ENCODE measurements at regions not wholly inside any gene's neighbourhood (a gene's known extent, or its start where the extent isn't known, plus 50 kb on each side); places are given as distances from the start of the nearest gene placed in this dataset.

- no peaks in the 10 kb centered on the region for H3K9me3 Mint-ChIP-seq (ENCODE audit: unreplicated experiment)
- ChIA-PET CTCF (no interaction called here), POLR2A (no interaction called here)
- peaks cover 5% of the 10 kb centered on the region for H3K36me3 Mint-ChIP-seq (ENCODE audit: insufficient read depth, unreplicated experiment)
- no peak for DNase-seq (ENCODE audit: unreplicated experiment)
- H3K27me3 Mint-ChIP-seq (ENCODE audit: insufficient read depth, unreplicated experiment) = no peaks in the 10 kb centered on the region
- intact Hi-C loops (cut with micrococcal nuclease) = no loop called here
- no peak overlapping the region for H3K27ac Mint-ChIP-seq (ENCODE audit: low read depth, unreplicated experiment)
- H3K4me3 Mint-ChIP-seq (ENCODE audit: unreplicated experiment) = no peak overlapping the region
- no TSS peak for BruUV-seq (replicated peaks)
- H3K4me1 Mint-ChIP-seq (ENCODE audit: insufficient read depth, unreplicated experiment) = peaks cover 25% of the 10 kb centered on the region
- TF ChIP-seq, protein P1, sequence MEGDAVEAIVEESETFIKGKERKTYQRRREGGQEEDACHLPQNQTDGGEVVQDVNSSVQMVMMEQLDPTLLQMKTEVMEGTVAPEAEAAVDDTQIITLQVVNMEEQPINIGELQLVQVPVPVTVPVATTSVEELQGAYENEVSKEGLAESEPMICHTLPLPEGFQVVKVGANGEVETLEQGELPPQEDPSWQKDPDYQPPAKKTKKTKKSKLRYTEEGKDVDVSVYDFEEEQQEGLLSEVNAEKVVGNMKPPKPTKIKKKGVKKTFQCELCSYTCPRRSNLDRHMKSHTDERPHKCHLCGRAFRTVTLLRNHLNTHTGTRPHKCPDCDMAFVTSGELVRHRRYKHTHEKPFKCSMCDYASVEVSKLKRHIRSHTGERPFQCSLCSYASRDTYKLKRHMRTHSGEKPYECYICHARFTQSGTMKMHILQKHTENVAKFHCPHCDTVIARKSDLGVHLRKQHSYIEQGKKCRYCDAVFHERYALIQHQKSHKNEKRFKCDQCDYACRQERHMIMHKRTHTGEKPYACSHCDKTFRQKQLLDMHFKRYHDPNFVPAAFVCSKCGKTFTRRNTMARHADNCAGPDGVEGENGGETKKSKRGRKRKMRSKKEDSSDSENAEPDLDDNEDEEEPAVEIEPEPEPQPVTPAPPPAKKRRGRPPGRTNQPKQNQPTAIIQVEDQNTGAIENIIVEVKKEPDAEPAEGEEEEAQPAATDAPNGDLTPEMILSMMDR (IDR thresholded peaks at IDR 0.05; ENCODE audit: unreplicated experiment) = no peak
Observed at GRCh38 chr4:41429280-41429669, 108.7 kb upstream of the LIMCH1 start.

GRCh38 chr4:41430792-41431191 lies 107.2 kb upstream of the LIMCH1 start:
- Mint-ChIP-seq H3K4me3 (ENCODE audit: unreplicated experiment) (no peak overlapping the region), H3K36me3 (ENCODE audit: insufficient read depth, unreplicated experiment) (peaks cover 5% of the 10 kb centered on the region), H3K27ac (ENCODE audit: low read depth, unreplicated experiment) (no peak overlapping the region), H3K4me1 (ENCODE audit: insufficient read depth, unreplicated experiment) (peaks cover 25% of the 10 kb centered on the region), H3K27me3 (ENCODE audit: insufficient read depth, unreplicated experiment) (no peaks in the 10 kb centered on the region), H3K9me3 (ENCODE audit: unreplicated experiment) (no peaks in the 10 kb centered on the region)
- POLR2A ChIA-PET = no interaction called here
- intact Hi-C loops (cut with micrococcal nuclease) = no loop called here
- no TSS peak for BruUV-seq (replicated peaks)
- DNase-seq (ENCODE audit: unreplicated experiment) = no peak
- CTCF ChIA-PET = no interaction called here
- TF ChIP-seq, protein P1 (IDR thresholded peaks at IDR 0.05; ENCODE audit: unreplicated experiment) = no peak

DNA sequence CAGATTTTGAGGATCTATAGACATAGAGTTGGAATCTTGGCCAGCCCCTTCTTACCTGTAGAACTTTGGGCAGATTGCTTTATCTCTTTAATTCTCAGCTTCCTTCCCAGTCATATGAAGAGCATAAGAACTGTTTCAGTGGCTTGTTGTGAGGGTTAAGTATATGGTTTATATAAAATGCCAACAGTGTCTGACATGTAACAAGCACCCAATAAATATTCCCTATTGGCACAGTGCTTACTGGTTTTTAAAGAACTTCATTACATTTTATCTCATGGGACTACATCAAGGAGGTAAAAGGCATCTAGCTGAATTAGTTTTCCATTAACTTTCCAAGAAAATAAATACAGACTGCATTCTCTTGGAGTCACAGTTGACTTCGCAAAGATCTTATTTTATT lies 106.7 kb upstream of the LIMCH1 start:
- no TSS peak for BruUV-seq (replicated peaks)
- ChIA-PET CTCF (no interaction called here), POLR2A (no interaction called here)
- H3K4me3 Mint-ChIP-seq (ENCODE audit: unreplicated experiment) = no peak overlapping the region
- intact Hi-C loops (cut with micrococcal nuclease) = no loop called here
- H3K27me3 Mint-ChIP-seq (ENCODE audit: insufficient read depth, unreplicated experiment) = no peaks in the 10 kb centered on the region
- peaks cover 25% of the 10 kb centered on the region for H3K4me1 Mint-ChIP-seq (ENCODE audit: insufficient read depth, unreplicated experiment)
- H3K9me3 Mint-ChIP-seq (ENCODE audit: unreplicated experiment) = no peaks in the 10 kb centered on the region
- TF ChIP-seq, protein P1 (IDR thresholded peaks at IDR 0.05; ENCODE audit: unreplicated experiment) = no peak
- H3K36me3 Mint-ChIP-seq (ENCODE audit: insufficient read depth, unreplicated experiment) = peaks cover 5% of the 10 kb centered on the region
- no peak for DNase-seq (ENCODE audit: unreplicated experiment)
- no peak overlapping the region for H3K27ac Mint-ChIP-seq (ENCODE audit: low read depth, unreplicated experiment)

GRCh38 chr4:41432219-41432618 lies 105.7 kb upstream of the LIMCH1 start:
- ChIA-PET CTCF (no interaction called here), POLR2A (interaction anchor here (1.3 kb wide), 2 partner anchors 9 to 65 kb away, joined by 3 read pairs; no protein-coding TSS in a partner anchor)
- Mint-ChIP-seq H3K9me3 (ENCODE audit: unreplicated experiment) (no peaks in the 10 kb centered on the region), H3K36me3 (ENCODE audit: insufficient read depth, unreplicated experiment) (peaks cover 2% of the 10 kb centered on the region), H3K4me1 (ENCODE audit: insufficient read depth, unreplicated experiment) (peaks cover 32% of the 10 kb centered on the region), H3K4me3 (ENCODE audit: unreplicated experiment) (no peak overlapping the region), H3K27me3 (ENCODE audit: insufficient read depth, unreplicated experiment) (no peaks in the 10 kb centered on the region), H3K27ac (ENCODE audit: low read depth, unreplicated experiment) (no peak overlapping the region)
- no peak for DNase-seq (ENCODE audit: unreplicated experiment)
- BruUV-seq (replicated peaks) = no TSS peak
- TF ChIP-seq, protein P1 (IDR thresholded peaks at IDR 0.05; ENCODE audit: unreplicated experiment) = no peak
- intact Hi-C loops (cut with micrococcal nuclease) = no loop called here

Measured in MCF 10A (cell line).